ENCODE measurements at regions not wholly inside any gene's neighbourhood (a gene's known extent, or its start where the extent isn't known, plus 50 kb on each side); places are given as distances from the start of the nearest gene placed in this dataset.

- DNase-seq (ENCODE audit: low spot score): no peak
- BruUV-seq (replicated peaks): no TSS peak
- Histone ChIP-seq H4K20me1 (ENCODE audit: insufficient read depth, low read length) (no peaks in the 10 kb centered on the region), H3K9me3 (ENCODE audit: low read length) (no peaks in the 10 kb centered on the region), H3K4me2 (ENCODE audit: low read length) (no peak overlapping the region), H3K9me2 (ENCODE audit: insufficient read depth, low read length) (no peaks in the 10 kb centered on the region), H2AFZ (ENCODE audit: low read length) (no peak overlapping the region), H3K4me1 (ENCODE audit: insufficient read depth, low read length, poor library complexity, severe bottlenecking) (no peaks in the 10 kb centered on the region), H3K79me2 (ENCODE audit: insufficient read depth, low read depth, low read length) (no peaks in the 10 kb centered on the region), H3K4me3 (ENCODE audit: low read depth, low read length, poor library complexity, severe bottlenecking) (no peak overlapping the region), H3K36me3 (ENCODE audit: insufficient read depth, low read length) (no peaks in the 10 kb centered on the region), H3K27ac (ENCODE audit: low read depth, low read length, poor library complexity, severe bottlenecking) (no peak overlapping the region)
- intact Hi-C loops (cut with micrococcal nuclease; ENCODE audit: unreplicated experiment): no loop called here
- POLR2A ChIA-PET: no interaction called here
- TF ChIP-seq CTCF (conservative IDR thresholded peaks at IDR 0.05; ENCODE audit: low read length) (no peak), EZH2phosphoT487 (IDR thresholded peaks at IDR 0.05; ENCODE audit: borderline replicate concordance, low read depth, low read length) (no peak)
- CTCF ChIA-PET (ENCODE audit: unreplicated experiment): no interaction called here
Measured at GRCh38 chr16:55392701-55393100, 68.7 kb downstream of the IRX6 start.

- intact Hi-C loops (cut with micrococcal nuclease; ENCODE audit: unreplicated experiment): no loop called here
- ChIA-PET POLR2A (no interaction called here), CTCF (ENCODE audit: unreplicated experiment) (no interaction called here)
- Histone ChIP-seq H3K4me2 (ENCODE audit: low read length) (no peak overlapping the region), H3K9me3 (ENCODE audit: low read length) (no peaks in the 10 kb centered on the region), H3K79me2 (ENCODE audit: insufficient read depth, low read depth, low read length) (no peaks in the 10 kb centered on the region), H3K9me2 (ENCODE audit: insufficient read depth, low read length) (no peaks in the 10 kb centered on the region), H3K27ac (ENCODE audit: low read depth, low read length, poor library complexity, severe bottlenecking) (no peak overlapping the region), H3K4me1 (ENCODE audit: insufficient read depth, low read length, poor library complexity, severe bottlenecking) (no peaks in the 10 kb centered on the region), H4K20me1 (ENCODE audit: insufficient read depth, low read length) (no peaks in the 10 kb centered on the region), H2AFZ (ENCODE audit: low read length) (no peak overlapping the region), H3K36me3 (ENCODE audit: insufficient read depth, low read length) (no peaks in the 10 kb centered on the region), H3K4me3 (ENCODE audit: low read depth, low read length, poor library complexity, severe bottlenecking) (no peak overlapping the region)
- BruUV-seq (replicated peaks): no TSS peak
- no peak for TF ChIP-seq EZH2phosphoT487 (IDR thresholded peaks at IDR 0.05; ENCODE audit: borderline replicate concordance, low read depth, low read length)
- no peak for TF ChIP-seq CTCF (conservative IDR thresholded peaks at IDR 0.05; ENCODE audit: low read length)
- no peak for DNase-seq (ENCODE audit: low spot score)
Measured at GRCh38 chr16:55393991-55394390, 70.0 kb downstream of the IRX6 start.

- Histone ChIP-seq H4K20me1 (ENCODE audit: insufficient read depth, low read length) (no peaks in the 10 kb centered on the region), H3K27ac (ENCODE audit: low read depth, low read length, poor library complexity, severe bottlenecking) (no peak overlapping the region), H3K4me3 (ENCODE audit: low read depth, low read length, poor library complexity, severe bottlenecking) (no peak overlapping the region), H3K4me1 (ENCODE audit: insufficient read depth, low read length, poor library complexity, severe bottlenecking) (no peaks in the 10 kb centered on the region), H3K9me2 (ENCODE audit: insufficient read depth, low read length) (no peaks in the 10 kb centered on the region), H2AFZ (ENCODE audit: low read length) (no peak overlapping the region), H3K4me2 (ENCODE audit: low read length) (no peak overlapping the region), H3K36me3 (ENCODE audit: insufficient read depth, low read length) (no peaks in the 10 kb centered on the region), H3K79me2 (ENCODE audit: insufficient read depth, low read depth, low read length) (no peaks in the 10 kb centered on the region), H3K9me3 (ENCODE audit: low read length) (no peaks in the 10 kb centered on the region)
- TF ChIP-seq EZH2phosphoT487 (IDR thresholded peaks at IDR 0.05; ENCODE audit: borderline replicate concordance, low read depth, low read length): no peak
- TF ChIP-seq CTCF (conservative IDR thresholded peaks at IDR 0.05; ENCODE audit: low read length): no peak
- DNase-seq (ENCODE audit: low spot score): no peak
- intact Hi-C loops (cut with micrococcal nuclease; ENCODE audit: unreplicated experiment): no loop called here
- CTCF ChIA-PET (ENCODE audit: unreplicated experiment): no interaction called here
- BruUV-seq (replicated peaks): no TSS peak
- POLR2A ChIA-PET: no interaction called here
Measured at GRCh38 chr16:55398762-55399161, 74.8 kb downstream of the IRX6 start.
